ENCODE measurements at regions not wholly inside any gene's neighbourhood (a gene's known extent, or its start where the extent isn't known, plus 50 kb on each side); places are given as distances from the start of the nearest gene placed in this dataset.

GRCh38 chr11:29656597-29656996 is 360.2 kb downstream of the KCNA4 start:
- no peaks in the 10 kb centered on the region for H3K27me3 ChIP-seq (ENCODE audit: insufficient read depth, poor library complexity, severe bottlenecking)
- TF ChIP-seq GABPA (IDR thresholded peaks at IDR 0.05; ENCODE audit: low read depth) = no peak
- no peak for TF ChIP-seq REST (IDR thresholded peaks at IDR 0.05; ENCODE audit: insufficient replicate concordance, low read depth)
- no peak for TF ChIP-seq CTCF (IDR thresholded peaks at IDR 0.05; ENCODE audit: insufficient read depth, low read length)
- TF ChIP-seq POLR2AphosphoS5 (IDR thresholded peaks at IDR 0.05; ENCODE audit: low read depth) = no peak
- no peak for TF ChIP-seq SPI1 (IDR thresholded peaks at IDR 0.05; ENCODE audit: borderline replicate concordance, low read depth)
- no peak overlapping the region for H3K4me3 ChIP-seq (replicated peaks; ENCODE audit: insufficient read depth, low read length)
- DNase-seq (ENCODE audit: low read depth in 1 of 2, low spot score in 1 of 2) = no peak
- no peak overlapping the region for H3K27ac ChIP-seq (replicated peaks)

- no peak for DNase-seq (ENCODE audit: low read depth in 1 of 2, low spot score in 1 of 2)
- H3K4me3 ChIP-seq (replicated peaks; ENCODE audit: insufficient read depth, low read length) = no peak overlapping the region
- TF ChIP-seq CTCF (IDR thresholded peaks at IDR 0.05; ENCODE audit: insufficient read depth, low read length) (no peak), REST (IDR thresholded peaks at IDR 0.05; ENCODE audit: insufficient replicate concordance, low read depth) (no peak), SPI1 (IDR thresholded peaks at IDR 0.05; ENCODE audit: borderline replicate concordance, low read depth) (no peak), GABPA (IDR thresholded peaks at IDR 0.05; ENCODE audit: low read depth) (no peak), POLR2AphosphoS5 (IDR thresholded peaks at IDR 0.05; ENCODE audit: low read depth) (no peak)
- no peaks in the 10 kb centered on the region for H3K27me3 ChIP-seq (ENCODE audit: insufficient read depth, poor library complexity, severe bottlenecking)
- H3K27ac ChIP-seq (replicated peaks) = no peak overlapping the region
Measured at GRCh38 chr11:29645373-29645772, 371.5 kb downstream of the KCNA4 start.

- TF ChIP-seq CTCF (IDR thresholded peaks at IDR 0.05; ENCODE audit: insufficient read depth, low read length) = no peak
- TF ChIP-seq SPI1 (IDR thresholded peaks at IDR 0.05; ENCODE audit: borderline replicate concordance, low read depth) = no peak
- no peak for TF ChIP-seq POLR2AphosphoS5 (IDR thresholded peaks at IDR 0.05; ENCODE audit: low read depth)
- TF ChIP-seq GABPA (IDR thresholded peaks at IDR 0.05; ENCODE audit: low read depth) = no peak
- TF ChIP-seq REST (IDR thresholded peaks at IDR 0.05; ENCODE audit: insufficient replicate concordance, low read depth) = no peak
- Histone ChIP-seq H3K27me3 (ENCODE audit: insufficient read depth, poor library complexity, severe bottlenecking) (no peaks in the 10 kb centered on the region), H3K27ac (replicated peaks) (no peak overlapping the region), H3K4me3 (replicated peaks; ENCODE audit: insufficient read depth, low read length) (no peak overlapping the region)
- no peak for DNase-seq (ENCODE audit: low read depth in 1 of 2, low spot score in 1 of 2)
Measured at GRCh38 chr11:29641201-29641600, 375.6 kb downstream of the KCNA4 start.

All from HL-60 (cell line).